HL-60 (cell line): ENCODE measurements at regions not wholly inside any gene's neighbourhood (a gene's known extent, or its start where the extent isn't known, plus 50 kb on each side); places are given as distances from the start of the nearest gene placed in this dataset.

Experiments
- DNase-seq, 2 experiments: peaks; one replicate each; pipeline ENCODE4 v3.0.0-alpha.2; 2010 to 2020; ENCODE audit warnings: low read depth in 1 of 2, low spot score in 1 of 2
- H3K27ac ChIP-seq: fragments of 250-450 bp; sonication (Bioruptor Pico); replicated peaks from 2 replicates; pipeline ENCODE4 v1.5.1; 2020; ENCODE audit warnings: mild to moderate bottlenecking, moderate library complexity
- H3K27me3 ChIP-seq: fragments of 250-450 bp; sonication (Bioruptor Pico); 2 replicates; pipeline ENCODE4 v1.5.1; 2021; ENCODE audit warnings: mild to moderate bottlenecking, moderate library complexity; ENCODE audit not compliant: insufficient read depth, poor library complexity, severe bottlenecking
- H3K4me3 ChIP-seq: replicated peaks from 2 replicates; pipeline ENCODE4 v1.5.1; 2011; ENCODE audit warnings: mild to moderate bottlenecking, control low read depth, low read length; ENCODE audit not compliant: insufficient read depth
- CTCF ChIP-seq: IDR thresholded peaks from one replicate; pipeline ENCODE4 v1.5.1; 2011; ENCODE audit warnings: low read length, control low read depth, inconsistent platforms; ENCODE audit not compliant: insufficient read depth
- GABPA ChIP-seq: IDR thresholded peaks from 2 replicates; pipeline ENCODE4 v1.6.1; 2012; ENCODE audit warnings: low read depth
- POLR2AphosphoS5 ChIP-seq: IDR thresholded peaks from 2 replicates; pipeline ENCODE4 v1.6.1; 2012; ENCODE audit warnings: low read depth
- REST ChIP-seq: IDR thresholded peaks from 2 replicates; pipeline ENCODE4 v1.6.1; 2012; ENCODE audit warnings: low read depth; ENCODE audit not compliant: insufficient replicate concordance
- SPI1 ChIP-seq: IDR thresholded peaks from 2 replicates; pipeline ENCODE4 v1.6.1; 2012; ENCODE audit warnings: low read depth, mild to moderate bottlenecking, borderline replicate concordance

- Histone ChIP-seq H3K27ac (peak overlapping the region; percentile 26; the same call in 1 of the 2 replicates), H3K27me3 (no peaks in the 10 kb centered on the region), H3K4me3 (no peak overlapping the region)
- DNase-seq, result peak; percentile 33 to 37
- TF ChIP-seq SPI1 (peak; percentile 56; the same call in 1 of the 2 replicates), GABPA (no peak)
These were observed 121.4 kb downstream of the CTAGE1 start for GRCh38 chr18:22296304-22296703.

GRCh38 chr18:22293417-22293816 is 124.0 kb downstream of the GATA6 start:
- no peaks in the 10 kb centered on the region for H3K27me3 ChIP-seq
- H3K4me3 ChIP-seq, result no peak overlapping the region
- TF ChIP-seq POLR2AphosphoS5, result no peak
- TF ChIP-seq SPI1, result no peak
- TF ChIP-seq CTCF, result no peak
- no peak for TF ChIP-seq GABPA
- TF ChIP-seq REST, result no peak
- peak; percentile 80 to 89 for DNase-seq
- H3K27ac ChIP-seq, result no peak overlapping the region

GRCh38 chr18:22290004-22290403 is 120.6 kb downstream of the GATA6 start:
- no peak overlapping the region for H3K27ac ChIP-seq
- H3K4me3 ChIP-seq, result no peak overlapping the region
- TF ChIP-seq REST (no peak), CTCF (no peak), SPI1 (no peak), POLR2AphosphoS5 (no peak), GABPA (no peak)
- DNase-seq, result no peak
- H3K27me3 ChIP-seq, result no peaks in the 10 kb centered on the region

GRCh38 chr18:22286585-22286984 is 117.2 kb downstream of the GATA6 start:
- H3K4me3 ChIP-seq, result no peak overlapping the region

More at GRCh38 chr18:22286585-22286984, 117.2 kb downstream of the GATA6 start:
- Histone ChIP-seq H3K27ac (no peak overlapping the region), H3K27me3 (no peaks in the 10 kb centered on the region)
- no peak for DNase-seq
- TF ChIP-seq GABPA, result no peak
- TF ChIP-seq SPI1, result no peak; the same call in 1 of the 2 replicates
- no peak for TF ChIP-seq POLR2AphosphoS5
- no peak for TF ChIP-seq CTCF
- TF ChIP-seq REST, result no peak
